GM10266 (cell line): ENCODE measurements at regions not wholly inside any gene's neighbourhood (a gene's known extent, or its start where the extent isn't known, plus 50 kb on each side); places are given as distances from the start of the nearest gene placed in this dataset.

Source experiments
- DNase-seq: peaks from one replicate; pipeline ENCODE4 v3.0.0; 2012; ENCODE audit errors: extremely low spot score
- CTCF ChIP-seq: IDR thresholded peaks from 2 replicates; pipeline ENCODE4 v1.5.1; 2012; ENCODE audit warnings: mild to moderate bottlenecking, low read depth; ENCODE audit not compliant: control insufficient read depth, insufficient read depth; ENCODE audit errors: missing control alignments

GRCh38 chr15:62730825-62731224 lies 311.7 kb upstream of the TPM1 start:
- no peak for DNase-seq
- TF ChIP-seq CTCF, result no peak

- TF ChIP-seq CTCF, result no peak
- DNase-seq, result no peak
Measured at GRCh38 chr15:62732078-62732477, 310.5 kb upstream of the TPM1 start.

GRCh38 chr15:62734706-62735105 lies 307.8 kb upstream of the TPM1 start:
- no peak for TF ChIP-seq CTCF
- no peak for DNase-seq

- no peak for DNase-seq
- no peak for TF ChIP-seq CTCF
Measured at GRCh38 chr15:62736756-62737155, 305.8 kb upstream of the TPM1 start.

- no peak for TF ChIP-seq CTCF
- DNase-seq, result no peak
Measured at GRCh38 chr15:62737551-62737950, 305.0 kb upstream of the TPM1 start.

- no peak for DNase-seq
- no peak for TF ChIP-seq CTCF
Measured at GRCh38 chr15:62739082-62739481, 303.5 kb upstream of the TPM1 start.

- no peak for DNase-seq
Measured at GRCh38 chr15:62739507-62739906, 303.0 kb upstream of the TPM1 start.

More at GRCh38 chr15:62739507-62739906, 303.0 kb upstream of the TPM1 start:
- TF ChIP-seq CTCF, result no peak
